ENCODE measurements at regions not wholly inside any gene's neighbourhood (a gene's known extent, or its start where the extent isn't known, plus 50 kb on each side); places are given as distances from the start of the nearest gene placed in this dataset.
A peak's percentile ranks its signal among the peaks of the same experiment; 100 is the strongest.

DNA sequence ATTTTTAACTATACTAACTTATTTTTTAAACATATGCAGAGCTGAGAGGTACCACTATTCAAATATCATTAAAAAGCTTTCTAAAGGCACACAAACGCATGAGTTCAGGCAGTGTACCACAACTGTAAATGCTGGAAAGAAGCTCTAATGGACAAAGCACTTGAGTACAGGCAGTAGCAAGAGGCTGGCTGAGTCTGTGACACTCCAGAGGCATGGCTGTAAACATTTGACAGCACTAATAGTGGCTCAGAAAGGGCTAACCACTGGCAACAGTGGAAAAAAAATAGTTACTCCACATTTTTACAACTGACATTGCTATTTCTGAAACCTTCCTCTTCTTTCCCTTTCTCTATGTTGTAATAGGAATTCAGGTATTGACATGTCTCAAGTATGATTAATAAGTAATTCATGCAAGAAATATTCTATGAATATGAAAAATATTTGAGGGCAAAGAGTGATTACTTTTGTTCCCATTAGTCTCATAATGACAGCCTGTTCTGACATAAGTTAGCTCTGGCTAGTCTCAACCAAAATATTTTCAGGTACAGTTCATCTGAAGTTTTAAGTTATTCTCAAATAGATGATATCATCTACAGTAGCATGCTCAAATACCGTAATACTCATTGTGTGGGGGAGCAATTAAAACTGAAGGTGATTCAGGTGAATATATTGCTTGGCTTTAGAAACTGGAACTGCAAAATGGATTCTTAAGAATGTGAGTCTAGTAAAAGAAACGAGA is 324.0 kb upstream of the POT1 start:
- 67 to 84% methylated on average over 3 of the region's 3 CpGs for WGBS, 2 donors
- Histone ChIP-seq H3K4me3 (no peak overlapping the region), H3K9ac (ENCODE audit: insufficient read depth in 1 of 2, low read length in 2 of 2) (peak overlapping the region in 1 of 2 donors; percentile 10), H3K27ac (ENCODE audit: low read depth in 1 of 2, low read length in 1 of 2) (no peak overlapping the region), H3K27me3 (ENCODE audit: control insufficient read depth in 3 of 3, insufficient read depth in 3 of 3, low read length in 2 of 3) (no peaks in the 10 kb centered on the region), H3K36me3 (ENCODE audit: control insufficient read depth in 4 of 4, insufficient read depth in 4 of 4, low read length in 4 of 4) (no peaks in the 10 kb centered on the region), H3K9me3 (ENCODE audit: control insufficient read depth in 4 of 4, insufficient read depth in 3 of 4, low read length in 3 of 4) (no peaks in the 10 kb centered on the region), H3K4me1 (ENCODE audit: control insufficient read depth in 5 of 5, insufficient read depth in 5 of 5, low read length in 5 of 5) (peaks cover 0 to 27% (median 0%) of the 10 kb centered on the region in 5 donors)
- ATAC-seq (ENCODE audit: insufficient read depth, low FRiP score) (peak; percentile 34), DNase-seq (no peak)
- TF ChIP-seq, protein P1, sequence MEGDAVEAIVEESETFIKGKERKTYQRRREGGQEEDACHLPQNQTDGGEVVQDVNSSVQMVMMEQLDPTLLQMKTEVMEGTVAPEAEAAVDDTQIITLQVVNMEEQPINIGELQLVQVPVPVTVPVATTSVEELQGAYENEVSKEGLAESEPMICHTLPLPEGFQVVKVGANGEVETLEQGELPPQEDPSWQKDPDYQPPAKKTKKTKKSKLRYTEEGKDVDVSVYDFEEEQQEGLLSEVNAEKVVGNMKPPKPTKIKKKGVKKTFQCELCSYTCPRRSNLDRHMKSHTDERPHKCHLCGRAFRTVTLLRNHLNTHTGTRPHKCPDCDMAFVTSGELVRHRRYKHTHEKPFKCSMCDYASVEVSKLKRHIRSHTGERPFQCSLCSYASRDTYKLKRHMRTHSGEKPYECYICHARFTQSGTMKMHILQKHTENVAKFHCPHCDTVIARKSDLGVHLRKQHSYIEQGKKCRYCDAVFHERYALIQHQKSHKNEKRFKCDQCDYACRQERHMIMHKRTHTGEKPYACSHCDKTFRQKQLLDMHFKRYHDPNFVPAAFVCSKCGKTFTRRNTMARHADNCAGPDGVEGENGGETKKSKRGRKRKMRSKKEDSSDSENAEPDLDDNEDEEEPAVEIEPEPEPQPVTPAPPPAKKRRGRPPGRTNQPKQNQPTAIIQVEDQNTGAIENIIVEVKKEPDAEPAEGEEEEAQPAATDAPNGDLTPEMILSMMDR (IDR thresholded peaks at IDR 0.05; ENCODE audit: control extremely low read depth, extremely low read depth): no peak

DNA sequence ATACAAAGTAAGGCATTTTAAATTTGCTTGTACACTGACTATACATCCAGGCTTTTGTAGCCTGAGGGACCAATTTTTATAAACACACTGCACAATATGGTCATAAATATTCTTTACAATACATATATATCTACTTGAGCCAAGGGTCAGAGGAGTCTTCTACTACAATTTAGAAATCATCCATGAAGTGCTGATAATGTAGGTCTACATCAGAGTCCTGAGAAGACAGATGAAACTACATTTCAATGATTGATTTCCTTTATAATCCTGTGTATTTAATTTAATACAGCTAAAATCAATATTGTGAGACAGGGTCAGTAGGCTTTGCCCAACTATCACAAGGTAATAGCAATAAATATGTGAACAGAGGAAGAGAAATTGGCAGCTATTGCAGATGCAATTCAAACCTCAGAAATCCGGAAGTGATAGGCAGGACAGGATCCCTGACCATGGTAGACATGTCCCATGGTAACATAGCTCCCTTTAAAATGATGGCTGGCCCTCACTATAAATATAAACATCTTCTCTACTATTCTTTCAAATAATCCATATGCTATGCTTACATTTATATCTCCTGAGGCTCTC is 318.0 kb upstream of the POT1 start:
- Histone ChIP-seq H3K4me1 (ENCODE audit: control insufficient read depth in 5 of 5, insufficient read depth in 5 of 5, low read length in 5 of 5) (no peaks in the 10 kb centered on the region), H3K27ac (ENCODE audit: low read depth in 1 of 2, low read length in 1 of 2) (no peak overlapping the region), H3K27me3 (ENCODE audit: control insufficient read depth in 3 of 3, insufficient read depth in 3 of 3, low read length in 2 of 3) (no peaks in the 10 kb centered on the region), H3K36me3 (ENCODE audit: control insufficient read depth in 4 of 4, insufficient read depth in 4 of 4, low read length in 4 of 4) (no peaks in the 10 kb centered on the region), H3K9me3 (ENCODE audit: control insufficient read depth in 4 of 4, insufficient read depth in 3 of 4, low read length in 3 of 4) (no peaks in the 10 kb centered on the region), H3K4me3 (no peak overlapping the region), H3K9ac (ENCODE audit: insufficient read depth in 1 of 2, low read length in 2 of 2) (no peak overlapping the region)
- TF ChIP-seq, protein P1 (IDR thresholded peaks at IDR 0.05; ENCODE audit: control extremely low read depth, extremely low read depth): no peak
- DNase-seq: no peak
- ATAC-seq (ENCODE audit: insufficient read depth, low FRiP score): no peak
- 79 to 80% methylated on average over 1 of the region's 1 CpG for WGBS, 2 donors

DNA sequence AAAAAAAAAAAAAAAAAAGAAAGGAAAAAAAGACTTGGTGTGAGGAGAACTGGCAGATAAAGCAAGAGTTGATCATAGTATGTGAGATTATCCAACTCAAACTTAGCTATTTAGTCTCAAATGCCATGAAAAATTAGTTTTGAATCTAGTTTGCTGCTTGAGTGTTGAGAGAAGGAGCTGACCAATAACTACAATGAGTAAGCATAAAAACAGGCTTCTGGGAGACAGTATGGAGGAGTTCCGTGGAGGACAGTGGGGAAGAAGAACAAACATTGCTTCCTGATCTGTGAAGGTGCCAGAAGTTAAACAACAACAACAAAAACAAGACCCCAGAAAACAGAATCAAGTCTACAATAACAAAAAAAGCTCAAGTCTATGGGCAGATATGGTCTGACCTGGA is 317.1 kb upstream of the POT1 start:
- Histone ChIP-seq H3K9ac (ENCODE audit: insufficient read depth in 1 of 2, low read length in 2 of 2) (no peak overlapping the region), H3K27me3 (ENCODE audit: control insufficient read depth in 3 of 3, insufficient read depth in 3 of 3, low read length in 2 of 3) (no peaks in the 10 kb centered on the region), H3K36me3 (ENCODE audit: control insufficient read depth in 4 of 4, insufficient read depth in 4 of 4, low read length in 4 of 4) (no peaks in the 10 kb centered on the region), H3K4me3 (no peak overlapping the region), H3K27ac (ENCODE audit: low read depth in 1 of 2, low read length in 1 of 2) (no peak overlapping the region), H3K4me1 (ENCODE audit: control insufficient read depth in 5 of 5, insufficient read depth in 5 of 5, low read length in 5 of 5) (no peaks in the 10 kb centered on the region), H3K9me3 (ENCODE audit: control insufficient read depth in 4 of 4, insufficient read depth in 3 of 4, low read length in 3 of 4) (no peaks in the 10 kb centered on the region)
- ATAC-seq (ENCODE audit: insufficient read depth, low FRiP score): no peak
- TF ChIP-seq, protein P1 (IDR thresholded peaks at IDR 0.05; ENCODE audit: control extremely low read depth, extremely low read depth): no peak
- WGBS, 2 donors: 56 to 69% methylated on average over 1 of the region's 1 CpG
- no peak for DNase-seq

Data from lung (tissue), 11 donors.